DMS 273 (cell line): ENCODE measurements at regions not wholly inside any gene's neighbourhood (a gene's known extent, or its start where the extent isn't known, plus 50 kb on each side); places are given as distances from the start of the nearest gene placed in this dataset.
A peak's percentile ranks its signal among the peaks of the same experiment; 100 is the strongest.

Experiments
- DNase-seq: peaks from one replicate; lab custom pipeline; 2025; ENCODE audit not compliant: unreplicated experiment; lab: John Stamatoyannopoulos, UW

DNA sequence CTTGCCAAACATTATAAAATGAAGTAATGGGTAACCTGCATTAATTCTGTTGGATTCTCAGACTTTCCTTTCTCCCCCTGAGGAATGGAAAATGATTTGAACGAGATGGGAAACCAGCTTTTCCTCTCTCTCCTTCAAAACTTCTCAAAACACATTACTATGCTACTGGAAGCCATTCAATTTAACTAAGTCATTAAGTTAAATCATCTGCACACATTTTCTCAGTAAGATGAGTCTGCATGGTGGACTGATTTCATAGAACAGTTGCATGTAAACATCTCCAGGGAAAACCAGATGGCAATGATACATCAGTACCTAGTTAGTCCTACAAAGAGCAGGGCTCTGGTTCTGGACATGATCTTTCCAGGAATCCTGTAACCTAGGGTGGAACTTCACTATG lies 59.9 kb downstream of the BMP4 start:
- peak; percentile 13 for DNase-seq

GRCh38 chr14:53894456-53894855 lies 62.2 kb downstream of the BMP4 start:
- DNase-seq: no peak

DNA sequence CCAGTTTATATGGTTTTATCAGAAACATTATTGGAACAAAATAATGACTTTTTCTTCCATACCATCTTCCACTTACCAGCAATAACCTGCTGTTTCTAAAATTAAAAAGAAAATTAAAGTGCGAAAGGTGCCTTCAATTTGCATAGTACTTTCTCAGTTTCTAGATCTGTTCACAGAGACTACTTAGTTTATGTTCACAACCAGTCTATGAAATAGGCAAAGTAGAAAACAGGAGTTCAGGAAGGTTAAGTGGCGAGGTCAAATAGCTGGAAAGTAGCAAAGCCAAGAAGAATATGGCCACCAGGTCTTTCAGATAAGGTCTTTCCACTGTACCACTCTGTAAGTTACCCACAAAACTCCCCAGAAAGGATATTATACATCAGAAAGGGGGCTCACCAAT lies 63.3 kb downstream of the BMP4 start:
- DNase-seq: no peak

DNA sequence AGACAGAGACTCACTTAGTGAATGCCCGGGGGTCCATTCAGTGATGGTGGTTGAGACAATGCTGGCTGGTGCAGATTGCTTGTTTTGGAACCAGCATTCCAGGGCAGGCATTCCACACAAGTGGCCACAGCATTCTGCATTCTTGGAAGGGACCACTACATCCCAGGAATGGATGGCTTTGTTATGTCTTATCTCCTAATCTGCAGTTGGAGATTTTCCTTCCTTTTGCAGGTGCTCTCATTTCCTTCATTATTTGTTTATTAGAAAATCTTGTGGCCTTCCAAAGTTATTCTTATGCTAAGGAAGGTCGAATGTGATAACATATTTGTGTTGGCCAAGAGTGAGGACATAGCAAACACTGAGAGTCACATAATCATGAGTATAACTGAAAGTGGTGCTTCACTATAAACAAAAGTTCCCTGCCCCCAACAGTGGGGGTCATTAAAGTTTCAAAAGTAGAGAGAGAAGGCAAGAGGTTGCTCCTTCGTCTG lies 66.0 kb downstream of the BMP4 start:
- no peak for DNase-seq

DNA sequence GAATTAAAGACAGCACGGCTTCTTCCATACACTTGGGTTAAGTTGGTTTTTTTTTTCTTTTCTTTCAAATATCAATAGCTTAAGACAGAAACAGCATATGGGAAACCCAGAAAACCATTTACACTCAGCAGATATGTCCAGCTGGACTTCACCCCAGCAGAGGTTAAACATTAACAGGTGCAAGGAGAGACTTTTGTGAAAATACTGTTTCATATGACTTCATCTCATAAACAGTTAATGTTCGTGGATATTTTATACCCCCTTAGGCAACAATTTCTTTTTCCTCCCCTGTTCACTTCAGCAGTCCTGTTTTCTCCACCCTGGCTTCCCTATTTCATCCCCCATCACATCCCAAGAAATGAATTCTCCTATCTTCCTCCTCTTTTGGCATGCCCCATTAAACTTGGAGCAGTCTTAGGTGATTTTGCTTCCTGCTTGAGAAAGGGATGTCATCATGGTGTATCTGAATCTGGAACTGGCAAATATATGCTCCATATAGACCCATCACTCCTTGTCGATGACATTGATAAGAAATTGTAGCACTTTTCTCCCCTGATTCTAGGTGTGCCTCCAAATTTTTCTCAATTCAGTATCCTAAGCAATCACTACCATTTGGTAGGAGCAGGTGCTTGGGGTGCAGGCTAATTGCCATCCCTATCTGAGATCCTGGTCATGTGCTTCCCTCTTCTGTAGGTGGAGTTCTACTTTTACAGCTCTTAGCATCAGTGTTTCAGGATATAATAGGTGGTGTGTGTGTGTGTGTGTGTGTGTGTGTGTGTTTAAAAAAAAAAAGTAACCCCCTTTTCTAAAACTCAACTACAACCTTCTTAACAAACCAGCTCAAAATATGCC lies 67.9 kb downstream of the BMP4 start:
- DNase-seq: no peak

DNA sequence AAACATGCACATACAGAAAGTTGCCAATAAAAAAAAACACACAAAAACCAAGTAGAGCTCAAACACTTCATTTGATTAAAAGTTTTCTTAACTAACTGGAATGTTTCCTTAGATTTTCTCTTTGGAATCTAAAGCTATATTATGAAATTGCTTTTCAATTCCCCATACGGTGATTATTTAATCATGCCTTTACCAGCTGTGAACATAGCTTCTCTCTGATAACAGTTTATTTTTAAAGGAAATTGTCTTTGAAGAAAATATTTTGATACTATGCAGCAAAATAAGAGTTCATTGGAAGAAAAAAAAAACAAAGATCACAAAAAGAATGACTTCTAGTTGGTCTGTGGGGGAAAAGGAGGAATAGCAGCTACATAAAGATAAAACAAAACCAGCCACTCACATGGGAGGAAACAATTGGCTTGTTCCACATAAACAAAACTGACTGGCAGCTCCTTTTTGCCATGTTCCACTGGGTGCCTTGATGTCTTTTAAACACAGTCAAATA lies 71.4 kb downstream of the BMP4 start:
- DNase-seq: no peak

GRCh38 chr14:53884601-53885000 lies 72.0 kb downstream of the BMP4 start:
- DNase-seq: no peak

- DNase-seq: no peak
These were observed 72.9 kb downstream of the BMP4 start for GRCh38 chr14:53883739-53884138.

- no peak for DNase-seq
These were observed 73.9 kb downstream of the BMP4 start for GRCh38 chr14:53882684-53883083.

DNA sequence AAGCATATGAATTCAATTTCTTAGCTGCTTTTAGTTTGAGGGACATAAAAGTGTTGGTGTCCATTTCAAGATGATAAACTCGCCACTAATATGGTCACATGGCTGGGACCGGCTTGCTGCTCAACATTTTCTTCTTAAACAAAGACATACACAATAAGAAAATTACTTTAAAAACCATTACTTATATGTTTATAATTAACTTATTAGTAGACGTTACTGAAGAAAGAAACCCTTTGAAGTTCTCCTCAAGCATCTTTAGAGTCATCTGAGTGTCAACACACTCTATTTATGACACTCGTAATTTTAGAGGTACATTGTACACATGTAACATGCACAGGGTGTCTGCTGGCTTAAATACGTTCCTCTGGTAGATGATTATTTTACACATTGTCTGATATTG lies 74.7 kb downstream of the BMP4 start:
- DNase-seq: no peak

DNA sequence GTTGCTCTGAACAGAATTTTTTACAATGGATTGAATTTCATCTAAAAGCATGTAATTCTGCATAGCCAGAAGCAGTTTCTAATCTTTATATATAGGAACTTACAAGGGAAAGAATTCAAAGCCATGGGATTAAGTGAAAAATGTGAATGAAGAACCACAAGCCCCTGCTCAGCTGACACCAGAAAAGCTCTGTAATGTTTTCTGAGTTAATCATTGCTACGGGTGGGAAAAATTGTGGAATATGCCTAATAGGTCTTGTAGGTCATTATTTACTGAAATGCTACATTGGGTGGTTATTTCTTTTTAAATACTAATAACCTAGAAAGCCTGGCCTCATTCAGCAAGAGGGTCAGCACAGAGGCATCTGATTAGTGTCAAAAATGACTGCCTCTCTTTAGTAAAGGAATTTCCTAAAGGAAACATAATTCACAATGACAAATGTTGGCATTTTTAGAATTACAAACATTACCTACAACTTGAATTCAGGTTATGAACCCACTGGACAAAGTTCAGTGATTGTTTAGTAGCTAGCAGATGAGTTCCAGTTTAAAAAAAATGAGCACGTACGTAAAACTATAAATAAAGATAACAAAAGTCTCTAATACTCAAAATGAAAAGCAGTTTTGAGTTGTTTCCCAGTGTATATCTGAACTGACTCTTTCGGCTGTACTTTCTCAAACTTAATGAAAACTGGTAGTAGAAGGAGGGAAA lies 75.3 kb downstream of the BMP4 start:
- no peak for DNase-seq

DNA sequence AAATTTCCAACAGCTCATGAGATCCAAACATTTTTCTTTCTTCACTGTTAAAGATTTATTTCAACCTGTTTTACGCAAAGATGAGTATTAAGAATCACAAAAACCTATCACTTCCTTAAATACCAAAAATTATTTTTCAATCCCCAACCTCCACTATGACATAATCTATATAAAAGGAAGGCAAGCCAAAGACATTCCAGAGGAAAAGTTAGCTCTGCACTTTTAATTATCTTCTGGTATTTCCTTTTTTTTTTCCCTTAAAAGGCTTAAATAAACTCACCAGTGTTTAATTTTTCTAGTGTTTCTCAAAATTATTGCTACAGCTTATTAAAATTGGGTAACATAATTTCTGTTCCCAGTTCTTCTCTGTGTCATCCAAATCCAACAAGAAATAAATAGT lies 75.9 kb downstream of the BMP4 start:
- no peak for DNase-seq

GRCh38 chr14:53879747-53880146 lies 76.9 kb downstream of the BMP4 start:
- no peak for DNase-seq

DNA sequence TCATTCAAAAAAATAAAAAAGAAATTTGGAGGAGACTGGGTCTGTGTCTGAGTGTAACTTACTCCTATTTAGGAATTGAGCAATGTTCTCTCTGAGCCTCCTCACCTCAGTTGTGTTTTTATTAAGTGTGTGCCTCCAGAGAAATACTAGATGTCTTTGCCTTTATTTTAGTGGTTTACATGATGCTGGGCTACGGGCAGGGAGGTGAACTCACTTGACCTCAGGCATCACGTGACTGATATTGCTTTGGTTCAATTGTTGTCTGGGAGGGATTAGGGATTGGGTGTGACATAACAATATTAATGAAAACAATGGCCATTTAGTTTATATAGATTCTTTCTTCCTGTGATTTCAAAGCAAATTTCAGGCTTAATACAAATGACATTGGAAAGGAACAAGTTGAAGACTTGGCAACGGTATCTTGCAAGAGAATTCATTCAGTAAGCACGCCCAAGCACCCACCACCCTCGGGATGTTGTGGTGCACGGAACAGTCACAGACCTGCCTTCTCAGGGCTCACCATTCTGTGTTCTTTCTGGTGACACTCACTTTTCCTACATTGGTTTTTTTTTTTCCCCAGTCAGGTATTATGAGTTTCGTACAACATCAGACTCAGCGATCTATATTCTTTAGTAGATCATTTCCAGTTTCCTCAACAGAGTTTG lies 77.5 kb downstream of the BMP4 start:
- no peak for DNase-seq

DNA sequence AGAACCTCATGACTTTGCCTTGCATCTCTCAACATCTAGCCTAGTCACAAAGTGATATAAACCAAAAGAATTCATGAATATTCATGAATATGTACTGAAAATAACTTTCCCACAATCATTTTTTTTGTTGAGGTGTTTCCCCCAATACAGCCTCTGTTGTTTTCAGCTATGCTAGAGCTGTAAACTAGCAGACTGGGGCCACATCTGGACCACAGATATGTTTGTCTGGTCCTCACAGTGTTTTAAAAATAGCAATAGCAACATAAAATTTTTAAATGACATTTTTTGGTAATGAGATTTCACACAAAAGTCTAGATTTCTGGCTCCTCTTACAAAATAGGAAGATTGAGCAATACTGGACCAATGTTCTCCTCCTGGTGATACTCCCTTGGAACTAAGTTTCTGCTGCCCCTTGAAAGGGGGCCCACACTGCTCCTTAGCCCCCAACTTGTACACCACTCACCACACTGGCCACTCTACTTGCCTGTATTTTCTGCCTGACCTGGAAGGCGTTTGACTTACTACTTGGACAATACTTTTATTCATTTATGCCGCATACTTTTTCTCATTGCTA lies 81.2 kb downstream of the BMP4 start:
- no peak for DNase-seq

GRCh38 chr14:53874704-53875103 lies 81.9 kb downstream of the BMP4 start:
- DNase-seq: no peak

DNA sequence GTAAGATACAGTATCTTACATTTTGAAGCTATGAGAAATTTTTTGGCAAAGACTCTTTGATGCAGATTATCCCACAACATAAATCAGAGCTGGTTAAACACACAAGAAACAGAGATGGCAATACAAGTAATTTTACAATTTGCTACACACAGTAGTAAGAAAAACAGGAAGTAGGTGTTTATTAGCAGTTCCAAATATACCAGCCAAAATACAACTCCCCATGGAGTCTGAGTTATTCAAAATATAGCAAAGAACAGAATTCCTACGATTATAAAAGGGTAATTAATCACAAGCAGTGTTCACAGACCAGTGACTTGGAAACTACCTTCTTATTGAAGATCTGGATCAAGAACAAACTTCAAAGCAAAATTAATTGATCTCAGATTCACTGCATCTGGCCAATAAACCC lies 83.9 kb downstream of the BMP4 start:
- no peak for DNase-seq

DNA sequence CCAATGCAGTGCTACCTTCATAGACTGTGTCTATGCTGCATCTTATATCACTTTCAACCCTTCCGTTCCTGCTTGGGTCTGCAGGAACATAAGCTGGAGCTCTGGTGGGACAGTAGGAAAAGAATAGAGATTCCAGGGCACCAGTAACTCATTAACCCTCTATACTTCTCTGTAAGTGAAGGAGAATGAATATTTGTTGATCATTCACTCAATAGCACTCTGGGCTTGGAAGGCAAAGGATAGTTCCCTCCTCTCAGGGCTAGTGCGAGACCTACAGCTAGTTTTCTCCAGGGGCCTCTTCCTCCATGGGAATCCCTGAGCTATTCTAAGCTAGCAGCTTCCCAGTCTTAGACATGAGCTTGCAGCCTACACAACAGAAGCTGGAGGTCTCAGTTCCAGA lies 84.7 kb downstream of the BMP4 start:
- no peak for DNase-seq

DNA sequence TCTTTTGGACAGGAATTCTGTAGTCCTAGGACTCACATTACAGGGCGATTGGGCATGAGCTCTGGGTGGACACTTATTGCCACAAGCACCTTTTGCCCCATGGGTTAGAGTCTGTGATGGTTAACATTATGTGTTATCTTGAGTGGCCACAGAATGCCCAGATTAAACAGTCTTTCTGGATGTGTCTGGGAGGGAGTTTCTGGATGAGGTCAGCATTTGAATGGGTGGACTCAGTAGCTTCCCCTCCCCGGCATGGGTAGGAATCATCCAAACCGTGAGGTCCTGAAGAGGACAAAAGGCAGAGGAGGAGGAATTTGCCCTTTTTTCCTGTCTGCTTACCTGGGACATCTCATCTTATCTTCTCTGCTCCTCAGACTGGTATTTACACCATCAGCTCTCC lies 85.6 kb downstream of the BMP4 start:
- no peak for DNase-seq

- DNase-seq: no peak
These were observed 90.9 kb downstream of the BMP4 start for GRCh38 chr14:53865711-53866110.

DNA sequence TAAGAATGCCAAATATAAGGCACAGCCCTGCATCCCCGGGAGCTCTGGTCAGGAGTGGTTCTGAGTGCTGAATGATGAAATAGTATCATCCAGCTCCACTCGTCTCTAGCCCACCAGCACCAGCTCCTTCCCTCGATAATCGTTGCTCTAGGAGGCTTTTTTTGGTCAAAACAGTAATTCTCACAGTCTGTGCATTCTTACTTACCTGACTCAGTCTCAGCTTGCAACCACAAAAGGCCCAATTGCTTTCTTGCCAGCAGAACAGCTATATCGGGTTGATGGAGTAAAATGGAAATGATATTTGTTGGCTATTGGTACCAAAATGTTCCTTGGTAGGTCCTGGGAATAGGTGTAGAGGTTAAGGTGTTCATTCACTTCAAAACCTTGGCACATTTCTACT lies 94.8 kb downstream of the BMP4 start:
- DNase-seq: no peak
